Loucy (cell line): ENCODE measurements at regions not wholly inside any gene's neighbourhood (a gene's known extent, or its start where the extent isn't known, plus 50 kb on each side); places are given as distances from the start of the nearest gene placed in this dataset.

Source experiments
- H2AFZ ChIP-seq: fragments of 200-600 bp; sonication (generic); 2 replicates; pipeline ENCODE4 v1.6.0; 2016; ENCODE audit warnings: antibody characterized with exemption, mild to moderate bottlenecking, low read length, moderate library complexity
- H3F3A ChIP-seq: fragments of 200-600 bp; 2 replicates; pipeline ENCODE4 v1.6.0; 2016; ENCODE audit warnings: antibody characterized with exemption, low read depth, mild to moderate bottlenecking
- H3K27me3 ChIP-seq: fragments of 200-600 bp; sonication (generic); 2 replicates; pipeline ENCODE4 v1.6.1; 2014; ENCODE audit warnings: low read length, mild to moderate bottlenecking; ENCODE audit not compliant: insufficient read depth, poor library complexity, severe bottlenecking
- H3K36me3 ChIP-seq: fragments of 200-600 bp; sonication (generic); 2 replicates; pipeline ENCODE4 v1.6.1; 2016; ENCODE audit warnings: low read length; ENCODE audit not compliant: insufficient read depth
- H3K4me1 ChIP-seq: fragments of 200-600 bp; sonication (generic); 2 replicates; pipeline ENCODE4 v1.5.1; 2014; ENCODE audit warnings: low read length, mild to moderate bottlenecking; ENCODE audit not compliant: insufficient read depth, poor library complexity, severe bottlenecking
- H3K4me2 ChIP-seq: fragments of 200-600 bp; sonication (generic); 2 replicates; pipeline ENCODE4 v1.6.0; 2014; ENCODE audit warnings: antibody characterized with exemption, low read length, low read depth, mild to moderate bottlenecking; ENCODE audit not compliant: poor library complexity, severe bottlenecking
- H3K4me3 ChIP-seq: fragments of 200-600 bp; sonication (generic); 2 replicates; pipeline ENCODE4 v1.5.1; 2014; ENCODE audit warnings: low read length, mild to moderate bottlenecking, mixed read lengths; ENCODE audit not compliant: poor library complexity, severe bottlenecking
- H3K79me2 ChIP-seq: fragments of 200-600 bp; sonication (generic); 2 replicates; pipeline ENCODE4 v1.6.1; 2014; ENCODE audit warnings: low read length; ENCODE audit not compliant: insufficient read depth
- H3K9ac ChIP-seq: fragments of 200-600 bp; sonication (generic); 2 replicates; pipeline ENCODE4 v1.6.0; 2014; ENCODE audit warnings: mild to moderate bottlenecking, low read depth, low read length, moderate library complexity; ENCODE audit not compliant: poor library complexity, severe bottlenecking
- H3K9me2 ChIP-seq: fragments of 200-600 bp; sonication (generic); replicated peaks from 2 replicates; pipeline ENCODE4 v1.6.1; 2016; ENCODE audit warnings: low read depth, low read length, mixed read lengths
- H3K9me3 ChIP-seq: fragments of 200-600 bp; sonication (generic); 2 replicates; pipeline ENCODE4 v1.6.1; 2014; ENCODE audit warnings: mild to moderate bottlenecking, antibody characterized with exemption, low read length, low read depth; ENCODE audit not compliant: insufficient read depth
- H4K20me1 ChIP-seq: fragments of 200-600 bp; sonication (generic); 2 replicates; pipeline ENCODE4 v1.6.0; 2014; ENCODE audit warnings: antibody characterized with exemption, low read length, mild to moderate bottlenecking; ENCODE audit not compliant: insufficient read depth, poor library complexity, severe bottlenecking
- CTCF ChIP-seq: fragments of 200-600 bp; sonication (generic); conservative IDR thresholded peaks from 2 replicates; pipeline ENCODE4 v1.5.1; 2014; ENCODE audit warnings: mild to moderate bottlenecking, antibody characterized with exemption, low read length
- EZH2phosphoT487 ChIP-seq: fragments of 200-600 bp; IDR thresholded peaks from 2 replicates; pipeline ENCODE4 v1.6.1; 2018; ENCODE audit warnings: antibody characterized with exemption, mild to moderate bottlenecking, moderate library complexity, borderline replicate concordance

- Histone ChIP-seq H2AFZ (no peak overlapping the region), H3K27me3 (no peaks in the 10 kb centered on the region), H3K4me2 (no peak overlapping the region), H3K9me2 (no peaks in the 10 kb centered on the region), H3K36me3 (no peaks in the 10 kb centered on the region), H4K20me1 (no peaks in the 10 kb centered on the region), H3K4me3 (no peak overlapping the region), H3K9ac (no peak overlapping the region), H3K4me1 (no peaks in the 10 kb centered on the region), H3K9me3 (no peaks in the 10 kb centered on the region), H3F3A (no peaks in the 10 kb centered on the region), H3K79me2 (no peaks in the 10 kb centered on the region)
- no peak for TF ChIP-seq EZH2phosphoT487
- TF ChIP-seq CTCF: no peak
Measured at GRCh38 chr16:64470916-64471315, 650.9 kb downstream of the CDH11 start.

- no peaks in the 10 kb centered on the region for H3K9me2 ChIP-seq
- H3K79me2 ChIP-seq: no peaks in the 10 kb centered on the region
- TF ChIP-seq CTCF (no peak), EZH2phosphoT487 (no peak)
- no peaks in the 10 kb centered on the region for H3K9me3 ChIP-seq
- H4K20me1 ChIP-seq: no peaks in the 10 kb centered on the region
- no peaks in the 10 kb centered on the region for H3K27me3 ChIP-seq
- H2AFZ ChIP-seq: no peak overlapping the region
- H3F3A ChIP-seq: no peaks in the 10 kb centered on the region
- H3K9ac ChIP-seq: no peak overlapping the region
- H3K4me1 ChIP-seq: no peaks in the 10 kb centered on the region
- no peaks in the 10 kb centered on the region for H3K36me3 ChIP-seq
- H3K4me3 ChIP-seq: no peak overlapping the region
- no peak overlapping the region for H3K4me2 ChIP-seq
Measured at GRCh38 chr16:64469906-64470702, 651.8 kb downstream of the CDH11 start.

GRCh38 chr16:64469351-64469750 is 652.5 kb downstream of the CDH11 start:
- no peak for TF ChIP-seq CTCF
- TF ChIP-seq EZH2phosphoT487: no peak
- Histone ChIP-seq H3K9me2 (no peaks in the 10 kb centered on the region), H4K20me1 (no peaks in the 10 kb centered on the region)

More at GRCh38 chr16:64469351-64469750, 652.5 kb downstream of the CDH11 start:
- Histone ChIP-seq H3K9ac (no peak overlapping the region), H3F3A (no peaks in the 10 kb centered on the region), H3K27me3 (no peaks in the 10 kb centered on the region), H3K36me3 (no peaks in the 10 kb centered on the region), H3K4me2 (no peak overlapping the region), H2AFZ (no peak overlapping the region), H3K4me1 (no peaks in the 10 kb centered on the region), H3K9me3 (no peaks in the 10 kb centered on the region), H3K79me2 (no peaks in the 10 kb centered on the region), H3K4me3 (no peak overlapping the region)
